Right lobe of liver (tissue), 4 donors: ENCODE measurements at regions not wholly inside any gene's neighbourhood (a gene's known extent, or its start where the extent isn't known, plus 50 kb on each side); places are given as distances from the start of the nearest gene placed in this dataset.

Experiments used
- POLR2A ChIP-seq: fragments of 450-650 bp; IDR thresholded peaks from one replicate; pipeline ENCODE4 v1.6.1; 2017; ENCODE audit warnings: antibody characterized with exemption, mild to moderate bottlenecking
- TF ChIP-seq, protein P1 (sequence below), 4 donors: fragments of 200-600 bp in 3 of 4; fragments of 450-650 bp in 1 of 4; IDR thresholded peaks; one replicate each; pipeline versions ENCODE4 v1.5.1 to v1.8.0; 2016 to 2022; ENCODE audit warnings: antibody characterized with exemption in 4 of 4, mild to moderate bottlenecking in 2 of 4
- donor health status: DM: no; HTN: no; CAD: no.
- donor health status: DM: no; HTN: no; CAD: no.
- donor health status: DM: no; HTN: yes; CAD: no.

- TF ChIP-seq, protein P1, sequence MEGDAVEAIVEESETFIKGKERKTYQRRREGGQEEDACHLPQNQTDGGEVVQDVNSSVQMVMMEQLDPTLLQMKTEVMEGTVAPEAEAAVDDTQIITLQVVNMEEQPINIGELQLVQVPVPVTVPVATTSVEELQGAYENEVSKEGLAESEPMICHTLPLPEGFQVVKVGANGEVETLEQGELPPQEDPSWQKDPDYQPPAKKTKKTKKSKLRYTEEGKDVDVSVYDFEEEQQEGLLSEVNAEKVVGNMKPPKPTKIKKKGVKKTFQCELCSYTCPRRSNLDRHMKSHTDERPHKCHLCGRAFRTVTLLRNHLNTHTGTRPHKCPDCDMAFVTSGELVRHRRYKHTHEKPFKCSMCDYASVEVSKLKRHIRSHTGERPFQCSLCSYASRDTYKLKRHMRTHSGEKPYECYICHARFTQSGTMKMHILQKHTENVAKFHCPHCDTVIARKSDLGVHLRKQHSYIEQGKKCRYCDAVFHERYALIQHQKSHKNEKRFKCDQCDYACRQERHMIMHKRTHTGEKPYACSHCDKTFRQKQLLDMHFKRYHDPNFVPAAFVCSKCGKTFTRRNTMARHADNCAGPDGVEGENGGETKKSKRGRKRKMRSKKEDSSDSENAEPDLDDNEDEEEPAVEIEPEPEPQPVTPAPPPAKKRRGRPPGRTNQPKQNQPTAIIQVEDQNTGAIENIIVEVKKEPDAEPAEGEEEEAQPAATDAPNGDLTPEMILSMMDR (IDR thresholded peaks at IDR 0.05): no peak
- no peak for TF ChIP-seq POLR2A
These were observed 185.3 kb downstream of the MID1IP1 start for GRCh38 chrX:38986586-38986985.
